ENCODE measurements at regions not wholly inside any gene's neighbourhood (a gene's known extent, or its start where the extent isn't known, plus 50 kb on each side); places are given as distances from the start of the nearest gene placed in this dataset.

GRCh38 chr13:66071608-66072007 is 1158.5 kb downstream of the PCDH9 start:
- TF ChIP-seq GATA1 (IDR thresholded peaks at IDR 0.05; ENCODE audit: low read depth, low read length) (no peak), POLR2A (IDR thresholded peaks at IDR 0.05; ENCODE audit: low read length) (no peak)
- DNase-seq = no peak

GRCh38 chr13:66071029-66071428 is 1159.1 kb downstream of the PCDH9 start:
- DNase-seq = peak; percentile 17 to 50
- TF ChIP-seq GATA1 (IDR thresholded peaks at IDR 0.05; ENCODE audit: low read depth, low read length) = no peak
- TF ChIP-seq POLR2A (IDR thresholded peaks at IDR 0.05; ENCODE audit: low read length) = no peak

- TF ChIP-seq POLR2A (IDR thresholded peaks at IDR 0.05; ENCODE audit: low read length) = no peak
- TF ChIP-seq GATA1 (IDR thresholded peaks at IDR 0.05; ENCODE audit: low read depth, low read length) = no peak
- DNase-seq = peak; percentile 61 to 79
These were observed 1160.6 kb downstream of the PCDH9 start for GRCh38 chr13:66069570-66069969.

GRCh38 chr13:66068683-66069082 is 1161.5 kb downstream of the PCDH9 start:
- TF ChIP-seq GATA1 (IDR thresholded peaks at IDR 0.05; ENCODE audit: low read depth, low read length) (no peak), POLR2A (IDR thresholded peaks at IDR 0.05; ENCODE audit: low read length) (no peak)
- DNase-seq = no peak

- no peak for DNase-seq
- no peak for TF ChIP-seq POLR2A (IDR thresholded peaks at IDR 0.05; ENCODE audit: low read length)
- TF ChIP-seq GATA1 (IDR thresholded peaks at IDR 0.05; ENCODE audit: low read depth, low read length) = no peak
These were observed 1181.2 kb downstream of the PCDH9 start for GRCh38 chr13:66048888-66049287.

GRCh38 chr13:66040506-66040905 is 1189.6 kb downstream of the PCDH9 start:
- DNase-seq = no peak
- no peak for TF ChIP-seq GATA1 (IDR thresholded peaks at IDR 0.05; ENCODE audit: low read depth, low read length)

GRCh38 chr13:66037096-66037495 is 1193.0 kb downstream of the PCDH9 start:
- TF ChIP-seq POLR2A (IDR thresholded peaks at IDR 0.05; ENCODE audit: low read length) (no peak), GATA1 (IDR thresholded peaks at IDR 0.05; ENCODE audit: low read depth, low read length) (no peak)
- no peak for DNase-seq

GRCh38 chr13:66036636-66037035 is 1193.5 kb downstream of the PCDH9 start:
- no peak for TF ChIP-seq POLR2A (IDR thresholded peaks at IDR 0.05; ENCODE audit: low read length)
- no peak for TF ChIP-seq GATA1 (IDR thresholded peaks at IDR 0.05; ENCODE audit: low read depth, low read length)
- DNase-seq = no peak

GRCh38 chr13:66036024-66036614 is 1194.0 kb downstream of the PCDH9 start:
- DNase-seq = no peak
- no peak for TF ChIP-seq POLR2A (IDR thresholded peaks at IDR 0.05; ENCODE audit: low read length)
- no peak for TF ChIP-seq GATA1 (IDR thresholded peaks at IDR 0.05; ENCODE audit: low read depth, low read length)

- DNase-seq = no peak
- no peak for TF ChIP-seq POLR2A (IDR thresholded peaks at IDR 0.05; ENCODE audit: low read length)
- TF ChIP-seq GATA1 (IDR thresholded peaks at IDR 0.05; ENCODE audit: low read depth, low read length) = no peak
These were observed 1196.2 kb downstream of the PCDH9 start for GRCh38 chr13:66033924-66034323.

- TF ChIP-seq GATA1 (IDR thresholded peaks at IDR 0.05; ENCODE audit: low read depth, low read length) (no peak), POLR2A (IDR thresholded peaks at IDR 0.05; ENCODE audit: low read length) (no peak)
These were observed 1208.3 kb downstream of the PCDH9 start for GRCh38 chr13:66021846-66022245.

GRCh38 chr13:66014771-66015170 is 1215.4 kb downstream of the PCDH9 start:
- TF ChIP-seq GATA1 (IDR thresholded peaks at IDR 0.05; ENCODE audit: low read depth, low read length) = no peak
- no peak for TF ChIP-seq POLR2A (IDR thresholded peaks at IDR 0.05; ENCODE audit: low read length)
- DNase-seq = no peak

More at GRCh38 chr13:66021846-66022245, 1208.3 kb downstream of the PCDH9 start:
- DNase-seq = no peak

GRCh38 chr13:66009241-66009640 is 1220.9 kb downstream of the PCDH9 start:
- TF ChIP-seq POLR2A (IDR thresholded peaks at IDR 0.05; ENCODE audit: low read length) (no peak), GATA1 (IDR thresholded peaks at IDR 0.05; ENCODE audit: low read depth, low read length) (no peak)
- DNase-seq = no peak

- TF ChIP-seq POLR2A (IDR thresholded peaks at IDR 0.05; ENCODE audit: low read length) (no peak), GATA1 (IDR thresholded peaks at IDR 0.05; ENCODE audit: low read depth, low read length) (no peak)
- DNase-seq = no peak
These were observed 1226.6 kb downstream of the PCDH9 start for GRCh38 chr13:66003558-66003957.

GRCh38 chr13:66001140-66001539 is 1229.0 kb downstream of the PCDH9 start:
- DNase-seq = no peak
- TF ChIP-seq GATA1 (IDR thresholded peaks at IDR 0.05; ENCODE audit: low read depth, low read length) (no peak), POLR2A (IDR thresholded peaks at IDR 0.05; ENCODE audit: low read length) (no peak)

GRCh38 chr13:65999411-65999810 is 1230.7 kb downstream of the PCDH9 start:
- TF ChIP-seq POLR2A (IDR thresholded peaks at IDR 0.05; ENCODE audit: low read length) (no peak), GATA1 (IDR thresholded peaks at IDR 0.05; ENCODE audit: low read depth, low read length) (no peak)
- DNase-seq = no peak
